ENCODE measurements at regions not wholly inside any gene's neighbourhood (a gene's known extent, or its start where the extent isn't known, plus 50 kb on each side); places are given as distances from the start of the nearest gene placed in this dataset.

DNA sequence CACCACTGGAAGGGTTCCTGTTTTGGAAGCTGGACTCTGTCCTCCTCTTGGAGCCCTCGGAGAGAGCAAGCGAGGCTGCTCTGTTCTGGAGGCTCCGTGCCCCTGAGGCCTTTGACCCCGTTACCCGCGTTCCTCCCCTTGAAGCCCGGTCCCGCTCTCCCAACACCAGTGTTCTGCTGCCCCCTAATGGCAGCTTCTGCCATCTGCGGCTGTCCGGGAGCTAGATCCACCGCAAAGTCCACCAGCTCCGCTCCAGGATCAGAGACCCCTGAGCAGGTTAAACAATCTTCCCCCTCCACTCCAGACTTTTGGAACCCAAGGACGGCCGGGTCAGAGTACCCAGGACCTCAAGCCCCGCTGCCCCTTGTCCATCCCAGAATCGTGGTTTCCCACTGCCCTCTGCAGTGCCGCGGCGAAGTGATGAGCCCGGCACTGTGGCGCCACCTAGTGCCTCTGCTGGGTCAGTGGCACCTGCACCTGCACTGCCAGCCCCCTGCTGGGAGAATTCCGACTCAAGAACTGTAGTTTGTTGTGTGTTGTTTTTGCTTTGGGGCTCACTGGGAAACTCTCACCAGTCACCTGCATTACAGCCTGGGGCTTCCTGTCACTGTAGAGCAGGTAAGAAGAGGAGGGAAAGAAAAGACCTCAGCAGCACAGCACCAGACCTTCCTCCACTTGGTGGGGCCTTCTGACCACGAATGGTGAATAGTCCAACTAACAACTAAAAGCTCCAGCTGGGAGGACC lies 63.5 kb upstream of the NFASC start (continued):
- TF ChIP-seq COPS2 (conservative IDR thresholded peaks at IDR 0.05) (no peak), HNRNPUL1 (IDR thresholded peaks at IDR 0.05; ENCODE audit: low read length) (no peak), BDP1 (IDR thresholded peaks at IDR 0.05; ENCODE audit: insufficient read depth, insufficient read length) (no peak), EHMT2 (IDR thresholded peaks at IDR 0.05) (no peak), RHOXF2B (CRISPR knock-in tag; conservative IDR thresholded peaks at IDR 0.05) (no peak), PTRF (tag; IDR thresholded peaks at IDR 0.05) (no peak), RBM22 (IDR thresholded peaks at IDR 0.05; ENCODE audit: low read depth, low read length, poor library complexity, severe bottlenecking) (no peak), KDM1A (IDR thresholded peaks at IDR 0.05) (peak; percentile 27 to 58; a peak in 2 of 4 replicates), FOSL1 (tag; conservative IDR thresholded peaks at IDR 0.05) (0 out of 2 replicates have a peak, but pooled peaks have one; percentile 30), NEUROD1 (IDR thresholded peaks at IDR 0.05; ENCODE audit: borderline replicate concordance, low read depth, low read length, partially characterized antibody) (peak; percentile 78), POLR2AphosphoS5 (IDR thresholded peaks at IDR 0.05; ENCODE audit: control insufficient read depth, insufficient read depth, low read depth, low read length) (no peak), FOS (IDR thresholded peaks at IDR 0.05; ENCODE audit: extremely low read depth, insufficient read length) (no peak), TCFL5 (CRISPR knock-in tag; conservative IDR thresholded peaks at IDR 0.05) (no peak), ASH1L (IDR thresholded peaks at IDR 0.05; ENCODE audit: borderline replicate concordance, low read depth, partially characterized antibody) (no peak), BCL6 (CRISPR knock-in tag; IDR thresholded peaks at IDR 0.05) (no peak), CHCHD3 (CRISPR knock-in tag; IDR thresholded peaks at IDR 0.05) (no peak), SIN3A (IDR thresholded peaks at IDR 0.05; ENCODE audit: borderline replicate concordance in 2 of 2, control insufficient read depth in 1 of 2, low read depth in 2 of 2, low read length in 2 of 2) (no peak), ZNF316 (IDR thresholded peaks at IDR 0.05) (no peak), FOXK2 (conservative IDR thresholded peaks at IDR 0.05 in 1 of 2, IDR thresholded peaks at IDR 0.05 in 1 of 2; ENCODE audit: low read depth in 2 of 2) (no peak)
- TF ChIP-seq, protein P1, sequence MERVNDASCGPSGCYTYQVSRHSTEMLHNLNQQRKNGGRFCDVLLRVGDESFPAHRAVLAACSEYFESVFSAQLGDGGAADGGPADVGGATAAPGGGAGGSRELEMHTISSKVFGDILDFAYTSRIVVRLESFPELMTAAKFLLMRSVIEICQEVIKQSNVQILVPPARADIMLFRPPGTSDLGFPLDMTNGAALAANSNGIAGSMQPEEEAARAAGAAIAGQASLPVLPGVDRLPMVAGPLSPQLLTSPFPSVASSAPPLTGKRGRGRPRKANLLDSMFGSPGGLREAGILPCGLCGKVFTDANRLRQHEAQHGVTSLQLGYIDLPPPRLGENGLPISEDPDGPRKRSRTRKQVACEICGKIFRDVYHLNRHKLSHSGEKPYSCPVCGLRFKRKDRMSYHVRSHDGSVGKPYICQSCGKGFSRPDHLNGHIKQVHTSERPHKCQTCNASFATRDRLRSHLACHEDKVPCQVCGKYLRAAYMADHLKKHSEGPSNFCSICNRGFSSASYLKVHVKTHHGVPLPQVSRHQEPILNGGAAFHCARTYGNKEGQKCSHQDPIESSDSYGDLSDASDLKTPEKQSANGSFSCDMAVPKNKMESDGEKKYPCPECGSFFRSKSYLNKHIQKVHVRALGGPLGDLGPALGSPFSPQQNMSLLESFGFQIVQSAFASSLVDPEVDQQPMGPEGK (CRISPR knock-in tag; IDR thresholded peaks at IDR 0.05; ENCODE audit: borderline replicate concordance) = 0 out of 2 replicates have a peak, but pooled peaks have one; percentile 40
- TF ChIP-seq, protein P2, sequence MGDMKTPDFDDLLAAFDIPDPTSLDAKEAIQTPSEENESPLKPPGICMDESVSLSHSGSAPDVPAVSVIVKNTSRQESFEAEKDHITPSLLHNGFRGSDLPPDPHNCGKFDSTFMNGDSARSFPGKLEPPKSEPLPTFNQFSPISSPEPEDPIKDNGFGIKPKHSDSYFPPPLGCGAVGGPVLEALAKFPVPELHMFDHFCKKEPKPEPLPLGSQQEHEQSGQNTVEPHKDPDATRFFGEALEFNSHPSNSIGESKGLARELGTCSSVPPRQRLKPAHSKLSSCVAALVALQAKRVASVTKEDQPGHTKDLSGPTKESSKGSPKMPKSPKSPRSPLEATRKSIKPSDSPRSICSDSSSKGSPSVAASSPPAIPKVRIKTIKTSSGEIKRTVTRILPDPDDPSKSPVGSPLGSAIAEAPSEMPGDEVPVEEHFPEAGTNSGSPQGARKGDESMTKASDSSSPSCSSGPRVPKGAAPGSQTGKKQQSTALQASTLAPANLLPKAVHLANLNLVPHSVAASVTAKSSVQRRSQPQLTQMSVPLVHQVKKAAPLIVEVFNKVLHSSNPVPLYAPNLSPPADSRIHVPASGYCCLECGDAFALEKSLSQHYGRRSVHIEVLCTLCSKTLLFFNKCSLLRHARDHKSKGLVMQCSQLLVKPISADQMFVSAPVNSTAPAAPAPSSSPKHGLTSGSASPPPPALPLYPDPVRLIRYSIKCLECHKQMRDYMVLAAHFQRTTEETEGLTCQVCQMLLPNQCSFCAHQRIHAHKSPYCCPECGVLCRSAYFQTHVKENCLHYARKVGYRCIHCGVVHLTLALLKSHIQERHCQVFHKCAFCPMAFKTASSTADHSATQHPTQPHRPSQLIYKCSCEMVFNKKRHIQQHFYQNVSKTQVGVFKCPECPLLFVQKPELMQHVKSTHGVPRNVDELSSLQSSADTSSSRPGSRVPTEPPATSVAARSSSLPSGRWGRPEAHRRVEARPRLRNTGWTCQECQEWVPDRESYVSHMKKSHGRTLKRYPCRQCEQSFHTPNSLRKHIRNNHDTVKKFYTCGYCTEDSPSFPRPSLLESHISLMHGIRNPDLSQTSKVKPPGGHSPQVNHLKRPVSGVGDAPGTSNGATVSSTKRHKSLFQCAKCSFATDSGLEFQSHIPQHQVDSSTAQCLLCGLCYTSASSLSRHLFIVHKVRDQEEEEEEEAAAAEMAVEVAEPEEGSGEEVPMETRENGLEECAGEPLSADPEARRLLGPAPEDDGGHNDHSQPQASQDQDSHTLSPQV (IDR thresholded peaks at IDR 0.05) = peak; percentile 88
- TF ChIP-seq, protein P3, sequence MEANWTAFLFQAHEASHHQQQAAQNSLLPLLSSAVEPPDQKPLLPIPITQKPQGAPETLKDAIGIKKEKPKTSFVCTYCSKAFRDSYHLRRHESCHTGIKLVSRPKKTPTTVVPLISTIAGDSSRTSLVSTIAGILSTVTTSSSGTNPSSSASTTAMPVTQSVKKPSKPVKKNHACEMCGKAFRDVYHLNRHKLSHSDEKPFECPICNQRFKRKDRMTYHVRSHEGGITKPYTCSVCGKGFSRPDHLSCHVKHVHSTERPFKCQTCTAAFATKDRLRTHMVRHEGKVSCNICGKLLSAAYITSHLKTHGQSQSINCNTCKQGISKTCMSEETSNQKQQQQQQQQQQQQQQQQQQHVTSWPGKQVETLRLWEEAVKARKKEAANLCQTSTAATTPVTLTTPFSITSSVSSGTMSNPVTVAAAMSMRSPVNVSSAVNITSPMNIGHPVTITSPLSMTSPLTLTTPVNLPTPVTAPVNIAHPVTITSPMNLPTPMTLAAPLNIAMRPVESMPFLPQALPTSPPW (CRISPR knock-in tag; IDR thresholded peaks at IDR 0.05) = peak; percentile 49
